ENCODE measurements at regions not wholly inside any gene's neighbourhood (a gene's known extent, or its start where the extent isn't known, plus 50 kb on each side); places are given as distances from the start of the nearest gene placed in this dataset.

DNA sequence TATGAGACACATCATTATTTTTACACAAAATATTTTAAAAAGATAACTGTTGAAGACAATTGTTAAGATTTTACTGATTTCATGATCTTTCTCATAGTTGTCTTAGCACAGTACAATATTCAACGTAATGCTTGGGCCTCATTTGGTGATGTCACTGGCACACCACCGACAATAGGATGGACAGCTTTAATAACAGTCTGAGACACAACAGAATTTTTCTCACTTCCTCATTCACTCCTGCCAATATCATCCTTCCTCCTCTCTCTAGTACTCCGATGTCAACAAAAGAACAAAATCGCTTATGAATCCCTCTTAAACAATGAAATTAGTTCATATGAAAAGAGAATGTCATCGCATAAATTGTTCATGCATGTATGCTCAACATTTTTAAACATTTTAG, 461.9 kb upstream of the CDH7 start:
- no peak for DNase-seq (ENCODE audit: extremely low read depth, low read depth)
- TF ChIP-seq, protein P1, sequence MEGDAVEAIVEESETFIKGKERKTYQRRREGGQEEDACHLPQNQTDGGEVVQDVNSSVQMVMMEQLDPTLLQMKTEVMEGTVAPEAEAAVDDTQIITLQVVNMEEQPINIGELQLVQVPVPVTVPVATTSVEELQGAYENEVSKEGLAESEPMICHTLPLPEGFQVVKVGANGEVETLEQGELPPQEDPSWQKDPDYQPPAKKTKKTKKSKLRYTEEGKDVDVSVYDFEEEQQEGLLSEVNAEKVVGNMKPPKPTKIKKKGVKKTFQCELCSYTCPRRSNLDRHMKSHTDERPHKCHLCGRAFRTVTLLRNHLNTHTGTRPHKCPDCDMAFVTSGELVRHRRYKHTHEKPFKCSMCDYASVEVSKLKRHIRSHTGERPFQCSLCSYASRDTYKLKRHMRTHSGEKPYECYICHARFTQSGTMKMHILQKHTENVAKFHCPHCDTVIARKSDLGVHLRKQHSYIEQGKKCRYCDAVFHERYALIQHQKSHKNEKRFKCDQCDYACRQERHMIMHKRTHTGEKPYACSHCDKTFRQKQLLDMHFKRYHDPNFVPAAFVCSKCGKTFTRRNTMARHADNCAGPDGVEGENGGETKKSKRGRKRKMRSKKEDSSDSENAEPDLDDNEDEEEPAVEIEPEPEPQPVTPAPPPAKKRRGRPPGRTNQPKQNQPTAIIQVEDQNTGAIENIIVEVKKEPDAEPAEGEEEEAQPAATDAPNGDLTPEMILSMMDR (IDR thresholded peaks at IDR 0.05; ENCODE audit: low read depth, low read length, missing control alignments): no peak
- no peak overlapping the region for H3K4me3 ChIP-seq (replicated peaks; ENCODE audit: low read depth, low read length)

- TF ChIP-seq, protein P1 (IDR thresholded peaks at IDR 0.05; ENCODE audit: low read depth, low read length, missing control alignments): no peak
- DNase-seq (ENCODE audit: extremely low read depth, low read depth): no peak
- H3K4me3 ChIP-seq (replicated peaks; ENCODE audit: low read depth, low read length): no peak overlapping the region
Measured at GRCh38 chr18:65287652-65288051, 463.2 kb upstream of the CDH7 start.

DNA sequence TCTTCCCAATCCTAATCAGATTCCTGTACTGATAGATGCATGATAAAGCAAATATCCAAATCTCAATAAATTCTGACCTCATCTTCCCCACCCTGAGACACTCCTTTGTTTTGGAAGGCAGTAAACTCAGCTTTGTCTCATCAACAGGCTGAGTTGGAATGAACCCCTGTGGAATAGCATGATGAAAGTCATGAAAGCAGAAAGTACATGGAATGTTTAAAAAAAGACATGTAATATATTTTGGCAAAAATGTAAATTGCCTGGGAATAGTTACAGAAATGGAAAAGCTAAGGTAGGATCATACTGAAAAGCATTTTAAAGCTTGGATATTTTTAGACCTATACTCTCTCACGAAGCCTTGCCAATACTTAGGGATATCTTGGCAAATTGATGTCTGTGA, 468.7 kb upstream of the CDH7 start:
- no peak overlapping the region for H3K4me3 ChIP-seq (replicated peaks; ENCODE audit: low read depth, low read length)
- TF ChIP-seq, protein P1 (IDR thresholded peaks at IDR 0.05; ENCODE audit: low read depth, low read length, missing control alignments): no peak
- DNase-seq (ENCODE audit: extremely low read depth, low read depth): no peak

GRCh38 chr18:65279668-65280305, 471.0 kb upstream of the CDH7 start:
- TF ChIP-seq, protein P1 (IDR thresholded peaks at IDR 0.05; ENCODE audit: low read depth, low read length, missing control alignments): no peak
- H3K4me3 ChIP-seq (replicated peaks; ENCODE audit: low read depth, low read length): no peak overlapping the region
- no peak for DNase-seq (ENCODE audit: extremely low read depth, low read depth)

DNA sequence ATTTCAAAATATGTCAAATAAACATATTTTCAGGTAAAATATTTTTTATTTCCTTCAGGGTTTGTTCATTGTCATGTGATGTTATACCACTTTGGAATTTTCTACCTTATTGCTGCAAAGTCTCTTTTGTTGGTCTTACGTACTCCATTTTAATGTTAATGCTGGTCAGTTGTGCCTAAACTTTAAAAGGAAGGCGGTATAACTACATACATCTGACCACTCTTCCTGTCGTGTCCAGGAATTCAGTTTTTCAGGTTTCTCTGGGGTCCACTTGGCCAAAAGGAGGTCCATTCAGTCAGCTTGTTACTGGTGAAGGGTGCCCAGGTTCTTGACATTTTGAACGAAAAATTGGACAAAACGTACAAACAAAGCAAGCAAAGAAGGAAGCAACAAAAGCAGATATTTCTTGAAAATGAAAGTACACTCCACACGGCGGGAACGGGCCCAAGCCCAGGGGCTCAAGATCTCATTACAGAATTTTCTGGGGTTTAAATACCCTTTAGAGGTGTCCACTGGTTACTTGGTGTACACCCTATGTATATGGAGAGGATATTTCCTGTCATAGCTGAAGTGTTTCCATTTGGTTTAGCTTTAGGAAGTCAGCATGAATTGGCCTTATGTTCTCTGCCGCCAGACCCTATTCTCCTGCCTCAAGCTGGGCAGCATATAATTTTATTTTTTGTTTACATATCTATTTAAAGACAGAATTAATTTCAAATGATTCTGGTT, 471.7 kb upstream of the CDH7 start:
- no peak overlapping the region for H3K4me3 ChIP-seq (replicated peaks; ENCODE audit: low read depth, low read length)
- TF ChIP-seq, protein P1 (IDR thresholded peaks at IDR 0.05; ENCODE audit: low read depth, low read length, missing control alignments): no peak
- no peak for DNase-seq (ENCODE audit: extremely low read depth, low read depth)

- DNase-seq (ENCODE audit: extremely low read depth, low read depth): no peak
- no peak overlapping the region for H3K4me3 ChIP-seq (replicated peaks; ENCODE audit: low read depth, low read length)
- TF ChIP-seq, protein P1 (IDR thresholded peaks at IDR 0.05; ENCODE audit: low read depth, low read length, missing control alignments): no peak
Measured at GRCh38 chr18:65269375-65269774, 481.4 kb upstream of the CDH7 start.
